Naive thymus-derived CD4-positive, alpha-beta T cell (primary cell): ENCODE measurements at regions not wholly inside any gene's neighbourhood (a gene's known extent, or its start where the extent isn't known, plus 50 kb on each side); places are given as distances from the start of the nearest gene placed in this dataset.

Experiments
- ATAC-seq: fragments of 150-1000 bp; cut with Tn5 transposase; 2 replicates; pipeline ENCODE4 v1.10.0; 2021; ENCODE audit warnings: mild to moderate bottlenecking, moderate library complexity
- CTCF ChIA-PET: fragments of 350-600 bp; sonication (Branson Sonifier 250); formaldehyde crosslinking; loops from one replicate; lab custom pipeline; 2021; ENCODE audit warnings: antibody characterized with exemption; lab: Charles Lee
- POLR2A ChIA-PET: fragments of 350-600 bp; sonication (Branson Sonifier 250); formaldehyde crosslinking; loops from one replicate; lab custom pipeline; 2021; ENCODE audit warnings: antibody characterized with exemption, inconsistent platforms; lab: Charles Lee
- DNase-seq, 9 donors: peaks; one replicate each; pipeline versions ENCODE4 v3.0.0 to v3.0.0-alpha.2; 2020 to 2022; ENCODE audit warnings: mixed read lengths in 1 of 9
- H3K27ac ChIP-seq: one replicate; pipeline ENCODE4 v1.7.0; 2013; ENCODE audit warnings: mild to moderate bottlenecking, low read depth, low read length, moderate library complexity
- H3K27me3 ChIP-seq, 2 donors: one replicate each; pipeline ENCODE4 v1.7.0; 2013; ENCODE audit warnings: low read length in 2 of 2, mild to moderate bottlenecking in 2 of 2, moderate library complexity in 2 of 2; ENCODE audit not compliant: control insufficient read depth in 2 of 2, insufficient read depth in 2 of 2
- H3K36me3 ChIP-seq, 3 experiments: 1 replicate in 2 of 3; 2 replicates in 1 of 3; pipeline ENCODE4 v1.7.0; 2013; ENCODE audit warnings: low read length in 3 of 3, mild to moderate bottlenecking in 3 of 3, moderate library complexity in 1 of 3; ENCODE audit not compliant: insufficient read depth in 3 of 3, control insufficient read depth in 2 of 3
- H3K4me1 ChIP-seq, 2 donors: one replicate each; pipeline ENCODE4 v1.7.0; 2013; ENCODE audit warnings: low read length in 2 of 2, mild to moderate bottlenecking in 2 of 2, moderate library complexity in 1 of 2; ENCODE audit not compliant: control insufficient read depth in 2 of 2, insufficient read depth in 2 of 2
- H3K4me3 ChIP-seq: 2 replicates; pipeline ENCODE4 v1.7.0; 2013; ENCODE audit warnings: mild to moderate bottlenecking, low read length
- H3K9me3 ChIP-seq, 3 experiments: 1 replicate in 2 of 3; 2 replicates in 1 of 3; pipeline ENCODE4 v1.7.0; 2013; ENCODE audit warnings: low read length in 3 of 3; ENCODE audit not compliant: control insufficient read depth in 2 of 3
- H3K27ac Mint-ChIP-seq, 9 donors: one replicate each; pipeline ENCODE4 v1.8.0; 2020 to 2022; ENCODE audit warnings: mixed read lengths in 9 of 9, mild to moderate bottlenecking in 8 of 9, moderate library complexity in 5 of 9, inconsistent platforms in 2 of 9
- H3K27me3 Mint-ChIP-seq, 5 donors: one replicate each; pipeline ENCODE4 v1.8.0; 2021 to 2022; ENCODE audit warnings: mixed read lengths in 5 of 5, mild to moderate bottlenecking in 1 of 5
- H3K36me3 Mint-ChIP-seq, 5 donors: one replicate each; pipeline ENCODE4 v1.8.0; 2020 to 2022; ENCODE audit warnings: mixed read lengths in 5 of 5, mild to moderate bottlenecking in 3 of 5, inconsistent platforms in 1 of 5
- H3K4me1 Mint-ChIP-seq, 7 donors: one replicate each; pipeline ENCODE4 v1.8.0; 2020 to 2022; ENCODE audit warnings: mixed read lengths in 7 of 7, mild to moderate bottlenecking in 3 of 7, inconsistent platforms in 1 of 7
- H3K4me3 Mint-ChIP-seq, 10 donors: one replicate each; pipeline ENCODE4 v1.8.0; 2020 to 2022; ENCODE audit warnings: mild to moderate bottlenecking in 10 of 10, mixed read lengths in 10 of 10, moderate library complexity in 6 of 10, inconsistent platforms in 2 of 10
- H3K9me3 Mint-ChIP-seq, 11 donors: one replicate each; pipeline ENCODE4 v1.8.0; 2020 to 2022; ENCODE audit warnings: mixed read lengths in 11 of 11, mild to moderate bottlenecking in 4 of 11, inconsistent platforms in 1 of 11, moderate library complexity in 1 of 11
- intact Hi-C, 2 donors: fragments of 100-400 bp; cut with micrococcal nuclease; formaldehyde crosslinking; loops; one replicate each; pipeline ENCODE4 v1.15.1; 2023

GRCh38 chr13:99693852-99694611, 192.8 kb downstream of the TM9SF2 start:
- ChIA-PET POLR2A (interaction anchor here (0.6 kb wide), 1 partner anchor 154 kb away, joined by 3 read pairs; no protein-coding TSS in a partner anchor), CTCF (no interaction called here)
- Mint-ChIP-seq H3K27ac (no peak overlapping the region), H3K27me3 (peaks cover 0 to 13% (median 0%) of the 10 kb centered on the region in 5 donors), H3K9me3 (no peaks in the 10 kb centered on the region), H3K4me1 (peaks cover 0 to 5% (median 0%) of the 10 kb centered on the region in 7 donors), H3K36me3 (peaks cover 0 to 15% (median 6%) of the 10 kb centered on the region in 5 donors), H3K4me3 (no peak overlapping the region)
- DNase-seq (no peak), ATAC-seq (no peak)
- no peaks in the 10 kb centered on the region for H3K4me1 ChIP-seq
- intact Hi-C loops: no loop called here
- no peaks in the 10 kb centered on the region for H3K9me3 ChIP-seq
- no peaks in the 10 kb centered on the region for H3K36me3 ChIP-seq
- H3K4me3 ChIP-seq: no peak overlapping the region
- H3K27me3 ChIP-seq: no peaks in the 10 kb centered on the region
- H3K27ac ChIP-seq: no peak overlapping the region

- Mint-ChIP-seq H3K36me3 (peaks cover 0 to 15% (median 6%) of the 10 kb centered on the region in 5 donors), H3K9me3 (no peaks in the 10 kb centered on the region), H3K27ac (no peak overlapping the region), H3K27me3 (peaks cover 0 to 13% (median 0%) of the 10 kb centered on the region in 5 donors), H3K4me1 (peaks cover 0 to 5% (median 0%) of the 10 kb centered on the region in 7 donors), H3K4me3 (no peak overlapping the region)
- ATAC-seq (no peak), DNase-seq (no peak)
- ChIA-PET POLR2A (no interaction called here), CTCF (no interaction called here)
- Histone ChIP-seq H3K4me1 (no peaks in the 10 kb centered on the region), H3K27ac (no peak overlapping the region), H3K4me3 (no peak overlapping the region), H3K27me3 (no peaks in the 10 kb centered on the region), H3K9me3 (no peaks in the 10 kb centered on the region), H3K36me3 (no peaks in the 10 kb centered on the region)
- intact Hi-C loops: no loop called here
Measured at GRCh38 chr13:99693351-99693750, 192.1 kb downstream of the TM9SF2 start.

GRCh38 chr13:99692854-99693253, 191.6 kb downstream of the TM9SF2 start:
- no peaks in the 10 kb centered on the region for H3K4me1 ChIP-seq
- H3K27ac ChIP-seq: no peak overlapping the region
- CTCF ChIA-PET: no interaction called here
- H3K27ac Mint-ChIP-seq: no peak overlapping the region
- H3K9me3 ChIP-seq: no peaks in the 10 kb centered on the region
- H3K36me3 ChIP-seq: no peaks in the 10 kb centered on the region
- peaks cover 0 to 5% (median 0%) of the 10 kb centered on the region in 7 donors for H3K4me1 Mint-ChIP-seq
- H3K4me3 ChIP-seq: no peak overlapping the region
- peaks cover 0 to 15% (median 6%) of the 10 kb centered on the region in 5 donors for H3K36me3 Mint-ChIP-seq
- ATAC-seq: no peak
- H3K9me3 Mint-ChIP-seq: no peaks in the 10 kb centered on the region
- POLR2A ChIA-PET: no interaction called here
- H3K27me3 ChIP-seq: no peaks in the 10 kb centered on the region
- H3K4me3 Mint-ChIP-seq: no peak overlapping the region
- intact Hi-C loops: no loop called here
- H3K27me3 Mint-ChIP-seq: peaks cover 0 to 13% (median 0%) of the 10 kb centered on the region in 5 donors
- DNase-seq: no peak

- DNase-seq: no peak
- peaks cover 0 to 6% (median 0%) of the 10 kb centered on the region in 7 donors for H3K4me1 Mint-ChIP-seq
- H3K4me1 ChIP-seq: no peaks in the 10 kb centered on the region
- H3K27me3 Mint-ChIP-seq: peaks cover 0 to 13% (median 0%) of the 10 kb centered on the region in 5 donors
- no peak overlapping the region for H3K4me3 Mint-ChIP-seq
- H3K9me3 ChIP-seq: no peaks in the 10 kb centered on the region
- ChIA-PET POLR2A (no interaction called here), CTCF (interaction anchor here (0.7 kb wide), 1 partner anchor 422 kb away, joined by 3 read pairs; no protein-coding TSS in a partner anchor)
- peaks cover 0 to 15% (median 6%) of the 10 kb centered on the region in 5 donors for H3K36me3 Mint-ChIP-seq
- H3K27me3 ChIP-seq: no peaks in the 10 kb centered on the region
- no peaks in the 10 kb centered on the region for H3K9me3 Mint-ChIP-seq
- no peak overlapping the region for H3K4me3 ChIP-seq
- no peaks in the 10 kb centered on the region for H3K36me3 ChIP-seq
- no peak overlapping the region for H3K27ac Mint-ChIP-seq
- H3K27ac ChIP-seq: no peak overlapping the region
- intact Hi-C loops: no loop called here
- ATAC-seq: no peak
Measured at GRCh38 chr13:99691552-99691951, 190.3 kb downstream of the TM9SF2 start.

GRCh38 chr13:99690426-99691174, 189.3 kb downstream of the TM9SF2 start:
- H3K27me3 ChIP-seq: no peaks in the 10 kb centered on the region
- H3K4me1 ChIP-seq: no peaks in the 10 kb centered on the region
- no peak overlapping the region for H3K4me3 Mint-ChIP-seq
- CTCF ChIA-PET: no interaction called here
- H3K9me3 Mint-ChIP-seq: no peaks in the 10 kb centered on the region
- POLR2A ChIA-PET: no interaction called here
- H3K27ac Mint-ChIP-seq: no peak overlapping the region
- no peaks in the 10 kb centered on the region for H3K9me3 ChIP-seq
- H3K4me1 Mint-ChIP-seq: peaks cover 0 to 6% (median 0%) of the 10 kb centered on the region in 7 donors
- no peak overlapping the region for H3K4me3 ChIP-seq
- ATAC-seq (no peak), DNase-seq (no peak)
- H3K27me3 Mint-ChIP-seq: peaks cover 0 to 13% (median 0%) of the 10 kb centered on the region in 5 donors
- no peaks in the 10 kb centered on the region for H3K36me3 ChIP-seq
- intact Hi-C loops: no loop called here
- peaks cover 0 to 15% (median 6%) of the 10 kb centered on the region in 5 donors for H3K36me3 Mint-ChIP-seq
- H3K27ac ChIP-seq: no peak overlapping the region

- no peak for ATAC-seq
- Histone ChIP-seq H3K36me3 (no peaks in the 10 kb centered on the region), H3K27ac (no peak overlapping the region), H3K9me3 (no peaks in the 10 kb centered on the region), H3K4me1 (no peaks in the 10 kb centered on the region), H3K27me3 (no peaks in the 10 kb centered on the region), H3K4me3 (no peak overlapping the region)
- H3K4me1 Mint-ChIP-seq: peaks cover 0 to 6% (median 0%) of the 10 kb centered on the region in 7 donors
- H3K27ac Mint-ChIP-seq: no peak overlapping the region
- H3K4me3 Mint-ChIP-seq: no peak overlapping the region
- CTCF ChIA-PET: no interaction called here
- H3K27me3 Mint-ChIP-seq: peaks cover 0 to 13% (median 0%) of the 10 kb centered on the region in 5 donors
- DNase-seq: no peak
- intact Hi-C loops: no loop called here
- H3K9me3 Mint-ChIP-seq: no peaks in the 10 kb centered on the region
- POLR2A ChIA-PET: no interaction called here
- peaks cover 0 to 13% (median 6%) of the 10 kb centered on the region in 5 donors for H3K36me3 Mint-ChIP-seq
Measured at GRCh38 chr13:99689955-99690354, 188.7 kb downstream of the TM9SF2 start.
